Hippocampal formation (tissue), 2 donors: ENCODE measurements at regions not wholly inside any gene's neighbourhood (a gene's known extent, or its start where the extent isn't known, plus 50 kb on each side); places are given as distances from the start of the nearest gene placed in this dataset.
"Not testable (repeated sequence)": the region's sequence is repeated elsewhere in the genome, so short reads cannot be mapped to it uniquely, and the experiment has no call there.

Source experiments
- DNase-seq, 2 donors: peaks; one replicate each; lab custom pipeline; 2025; lab: John Stamatoyannopoulos, UW

DNA sequence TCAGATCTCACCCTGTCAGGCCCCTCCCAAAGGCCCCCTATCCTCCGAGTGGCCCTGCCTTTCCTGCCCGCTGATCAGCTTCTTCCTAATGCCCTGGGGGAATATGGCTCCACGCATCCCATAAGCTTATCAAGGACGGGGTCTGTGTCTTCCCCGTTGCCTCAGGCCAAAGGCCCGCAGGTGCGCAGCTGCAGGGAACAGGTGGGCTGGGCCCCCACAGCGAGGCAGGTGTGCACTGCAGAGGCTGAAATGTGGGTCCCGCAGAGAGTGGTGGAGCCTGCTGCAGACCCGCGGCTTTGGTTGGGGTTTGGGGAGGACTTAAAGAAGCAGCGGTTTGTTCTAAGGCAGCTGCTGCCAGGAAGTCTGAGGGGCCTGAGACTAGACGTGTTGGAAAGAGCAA, 220.8 kb upstream of the TCERG1L start:
- no peak for DNase-seq

DNA sequence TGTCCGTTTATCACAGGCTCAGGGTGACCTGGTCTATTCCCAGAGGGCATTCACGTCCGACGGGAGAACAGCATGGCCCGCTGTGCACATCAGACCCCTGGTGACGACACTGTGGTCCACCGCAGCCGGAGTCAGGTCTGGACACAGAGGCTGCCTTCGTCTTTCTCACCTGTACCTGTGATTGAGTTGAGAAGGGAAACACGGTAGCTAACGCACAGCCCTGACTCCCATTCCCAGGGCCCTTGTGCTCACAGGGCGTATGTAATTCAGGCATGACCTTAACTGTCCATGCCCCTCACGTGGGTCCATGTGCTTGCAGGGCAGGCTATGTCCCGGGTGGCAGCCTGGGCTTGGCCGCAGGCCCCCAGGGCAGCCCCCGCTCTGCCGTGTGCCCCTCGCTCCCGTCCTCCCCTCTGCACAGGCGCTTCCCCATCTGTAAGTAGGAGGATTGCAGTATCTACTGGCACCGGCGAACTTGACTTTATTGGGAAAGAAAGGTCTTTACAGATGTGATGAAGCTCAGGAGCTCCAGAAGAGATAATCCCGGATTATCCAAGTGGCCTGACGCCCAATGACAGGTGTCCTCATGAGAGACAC, 221.3 kb upstream of the TCERG1L start:
- DNase-seq = no peak

- DNase-seq = no peak
These were observed 222.5 kb upstream of the TCERG1L start for GRCh38 chr10:131533846-131534526.

DNA sequence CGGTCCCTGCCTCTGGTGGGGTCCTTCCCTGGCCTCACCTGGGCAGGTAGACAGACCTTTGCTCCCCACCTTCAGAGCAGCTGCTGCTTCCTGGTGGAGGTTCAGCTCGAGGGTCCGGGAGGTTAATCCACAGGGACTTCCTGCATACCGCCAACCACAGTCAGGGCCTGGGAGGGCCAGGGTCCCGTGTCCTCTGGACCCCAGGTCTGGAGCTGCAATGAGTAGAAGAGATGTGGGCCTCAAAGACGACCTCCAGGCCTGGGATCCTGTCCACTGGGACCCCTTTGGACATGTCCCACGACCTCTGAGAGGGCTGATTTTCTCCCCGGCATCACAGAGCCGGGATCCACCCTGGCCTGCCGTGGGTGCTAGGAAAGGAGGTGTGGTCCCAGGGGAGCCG, 223.3 kb upstream of the TCERG1L start:
- no peak for DNase-seq

GRCh38 chr10:131536676-131537075, 225.2 kb upstream of the TCERG1L start:
- no peak for DNase-seq

DNA sequence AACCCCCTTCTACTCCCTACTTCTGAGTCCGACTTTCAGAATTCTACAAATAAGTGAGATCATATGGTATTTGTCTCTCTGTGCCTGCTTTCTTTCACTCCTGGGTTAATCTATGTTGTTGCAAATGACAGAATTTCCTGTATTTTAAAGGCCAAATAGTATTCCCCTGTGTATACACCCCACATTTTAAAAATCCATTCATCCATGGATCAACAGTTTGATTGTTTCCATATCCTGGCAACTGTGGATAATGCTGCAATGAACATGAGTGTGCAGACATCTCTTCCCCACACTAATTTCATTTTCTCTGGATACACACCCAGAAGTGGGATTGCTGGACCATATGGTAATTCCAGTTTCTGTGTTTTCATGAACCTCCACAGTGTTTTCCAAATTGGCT, 225.8 kb upstream of the TCERG1L start:
- no peak for DNase-seq

GRCh38 chr10:131544495-131544894, 233.0 kb upstream of the TCERG1L start:
- no peak for DNase-seq

GRCh38 chr10:131546086-131546810, 234.7 kb upstream of the TCERG1L start:
- no peak for DNase-seq

DNA sequence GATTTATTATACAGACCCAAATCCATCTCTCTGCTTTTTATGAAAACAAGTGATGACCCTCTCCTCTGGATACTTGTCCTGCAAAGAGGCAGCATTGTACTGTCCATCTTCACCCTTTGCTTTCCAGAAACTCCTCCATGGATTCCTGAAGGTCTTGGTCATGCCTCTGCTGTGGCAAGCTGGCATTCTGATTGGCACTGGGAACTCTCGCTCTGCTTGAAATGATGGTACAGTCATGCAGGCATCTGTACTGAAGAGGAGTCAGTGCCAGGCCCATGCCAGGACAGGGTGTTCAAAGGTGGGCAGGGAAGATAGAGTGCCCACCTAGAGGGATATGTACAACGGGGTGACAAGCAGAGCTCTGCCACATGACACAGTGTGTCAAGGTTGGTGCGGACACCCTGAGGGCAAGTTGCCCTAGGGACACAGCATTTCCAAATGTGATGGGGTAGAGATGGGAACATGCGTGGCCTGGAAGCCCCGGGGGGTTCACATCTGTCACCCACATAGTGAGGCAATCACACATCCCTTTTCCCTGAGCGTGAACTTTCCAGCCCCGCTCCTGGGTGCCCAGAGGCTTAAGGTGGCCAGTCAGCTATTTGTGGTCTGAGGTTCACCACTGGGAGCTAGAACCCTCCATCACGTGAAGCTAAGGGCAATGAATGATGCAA, 235.7 kb upstream of the TCERG1L start:
- DNase-seq = no peak

DNA sequence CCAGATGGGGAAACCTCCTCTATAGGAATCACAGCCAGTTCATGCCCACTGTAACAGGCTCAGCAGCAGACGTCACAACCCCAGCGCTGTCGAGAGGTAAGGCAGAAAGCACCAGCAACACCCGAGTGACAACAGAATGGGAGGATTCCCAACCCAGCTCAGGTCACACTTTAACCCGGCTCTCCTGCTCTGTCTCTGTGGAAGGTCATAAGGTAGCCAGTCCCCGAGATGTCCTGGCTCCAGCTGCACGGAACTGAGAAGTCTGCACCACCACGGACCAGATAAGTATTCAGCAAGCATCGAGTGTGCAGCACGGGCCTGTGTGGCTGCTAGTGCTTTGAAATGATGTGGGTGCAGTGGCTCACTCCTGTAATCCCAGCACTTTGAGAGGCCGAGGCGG, 236.7 kb upstream of the TCERG1L start:
- no peak for DNase-seq

DNA sequence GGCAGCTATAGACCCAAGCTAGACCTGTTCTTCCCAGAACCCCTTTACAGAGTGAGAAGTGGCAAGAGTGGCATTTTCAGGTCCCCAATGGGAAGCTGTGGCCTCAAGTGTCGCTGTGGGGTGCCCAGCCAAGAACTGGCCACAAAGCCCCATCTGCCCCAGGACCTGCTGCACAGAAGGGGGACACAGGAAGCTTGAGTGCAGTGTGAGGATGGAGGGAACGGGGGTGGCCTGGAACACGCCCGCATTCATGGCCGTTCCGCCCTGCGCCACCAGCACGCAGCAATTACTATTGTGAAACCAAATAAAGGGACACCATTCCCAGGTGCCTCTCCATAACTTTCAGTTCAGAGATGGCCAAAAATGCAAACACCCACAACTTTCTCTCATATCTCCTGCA, 237.6 kb upstream of the TCERG1L start:
- DNase-seq = no peak

DNA sequence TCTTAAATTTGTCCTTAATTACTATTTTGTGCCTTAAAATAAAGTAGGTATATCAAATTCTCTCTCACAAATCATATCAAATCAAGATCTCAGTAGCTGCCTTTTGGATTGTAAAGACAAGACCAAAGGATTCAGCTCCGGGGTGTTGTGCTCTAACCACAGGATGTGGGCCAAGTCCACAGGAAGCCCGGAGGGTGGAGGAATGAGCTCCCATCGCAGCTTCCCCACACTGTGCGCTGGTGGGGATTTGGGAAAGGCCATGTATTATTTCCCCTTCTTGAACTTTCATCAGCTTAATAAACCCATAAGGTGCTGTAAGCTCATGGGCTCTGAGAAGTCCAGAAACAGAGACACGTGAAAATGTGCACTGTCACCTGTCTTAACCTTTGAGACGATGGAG, 241.6 kb upstream of the TCERG1L start:
- no peak for DNase-seq

- no peak for DNase-seq
These were observed 242.1 kb upstream of the TCERG1L start for GRCh38 chr10:131553581-131553980.

GRCh38 chr10:131554821-131555220, 243.3 kb upstream of the TCERG1L start:
- no peak for DNase-seq

DNA sequence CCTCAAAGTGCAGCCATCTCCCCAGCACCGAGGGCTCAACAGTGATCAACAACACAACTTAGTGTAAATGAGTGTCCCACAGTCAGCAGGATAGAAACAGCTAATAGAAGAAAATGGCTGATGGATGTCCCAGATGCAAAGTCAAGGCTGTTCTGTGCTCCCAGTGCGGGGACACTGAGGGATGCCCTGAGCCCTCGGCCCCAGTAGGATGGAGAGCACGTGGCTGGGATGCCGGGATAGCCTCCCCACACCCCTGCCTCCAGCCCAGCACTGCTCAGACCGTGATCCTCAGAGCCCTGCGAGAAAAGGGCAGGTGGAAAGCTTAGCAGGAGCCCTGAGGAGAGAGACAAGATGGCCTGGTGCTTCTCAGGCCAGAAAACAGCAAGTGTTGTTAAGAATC, 243.9 kb upstream of the TCERG1L start:
- DNase-seq = no peak

DNA sequence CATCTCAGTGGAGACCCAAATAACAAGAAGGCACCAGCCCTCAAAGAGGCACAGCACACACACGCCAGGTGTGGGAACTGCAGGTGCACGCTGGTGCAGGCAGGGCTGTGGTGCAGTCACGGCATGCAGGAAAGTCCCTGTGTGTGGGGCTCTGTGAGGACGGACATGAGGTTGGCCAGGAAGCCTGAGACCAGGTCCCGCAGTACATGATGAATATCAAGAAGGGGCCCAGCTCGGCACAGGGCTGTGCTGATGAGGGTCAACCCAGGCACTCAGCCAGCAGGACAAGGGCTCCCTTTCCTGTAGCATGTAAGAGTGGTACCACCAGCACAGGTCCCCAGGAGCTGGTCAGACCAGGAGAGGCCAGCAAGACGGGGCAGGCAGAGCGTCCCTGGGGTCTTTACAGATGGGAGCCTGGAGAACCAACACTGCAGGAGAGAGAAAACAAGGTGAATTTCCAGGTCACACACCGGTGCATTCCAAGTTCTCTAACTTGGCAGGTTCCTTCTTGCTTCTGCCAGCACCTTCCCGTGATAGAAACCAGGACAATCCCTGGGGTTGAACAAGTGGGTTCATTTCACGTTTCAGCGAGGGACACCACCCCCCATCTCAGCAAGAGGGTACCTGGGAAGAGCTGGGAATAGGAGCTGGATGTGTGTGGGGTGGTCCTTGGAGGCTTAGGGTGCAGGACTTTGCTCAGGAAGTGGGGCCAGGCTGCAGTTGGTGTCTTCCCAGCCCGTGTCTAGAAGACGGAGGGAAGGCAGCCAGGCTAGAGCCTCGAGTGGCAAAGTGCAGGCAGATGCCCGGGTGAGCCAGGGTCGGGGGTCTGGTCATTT, 244.8 kb upstream of the TCERG1L start:
- no peak for DNase-seq

DNA sequence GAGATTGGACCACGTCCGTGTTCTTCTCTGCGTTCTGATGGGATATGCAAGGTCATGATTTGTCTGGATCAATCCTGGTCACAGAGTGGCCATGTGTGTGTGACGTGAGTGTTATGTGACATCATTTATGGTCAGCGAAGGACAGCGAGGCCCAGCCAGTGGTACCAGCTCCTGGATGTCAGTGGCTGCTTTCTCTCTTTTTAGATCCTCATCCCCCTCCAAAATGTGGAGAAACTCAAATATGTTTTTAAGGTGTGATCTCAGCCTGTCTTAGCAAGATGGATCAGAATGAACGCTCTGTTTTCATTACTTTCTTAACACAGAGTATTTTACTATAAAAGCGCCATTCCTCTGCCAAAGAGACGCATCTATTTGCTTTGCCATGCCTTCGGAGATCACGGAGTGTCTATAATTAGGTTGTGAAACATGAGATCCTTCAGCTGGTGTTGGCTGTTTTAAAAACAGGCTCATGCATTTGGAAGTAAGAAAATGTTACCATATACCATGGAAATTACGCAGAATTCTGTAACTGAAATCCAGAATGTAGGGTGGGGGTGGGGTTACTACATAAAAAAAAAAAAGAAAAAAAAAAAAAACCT, 245.5 kb upstream of the TCERG1L start:
- DNase-seq = no peak

DNA sequence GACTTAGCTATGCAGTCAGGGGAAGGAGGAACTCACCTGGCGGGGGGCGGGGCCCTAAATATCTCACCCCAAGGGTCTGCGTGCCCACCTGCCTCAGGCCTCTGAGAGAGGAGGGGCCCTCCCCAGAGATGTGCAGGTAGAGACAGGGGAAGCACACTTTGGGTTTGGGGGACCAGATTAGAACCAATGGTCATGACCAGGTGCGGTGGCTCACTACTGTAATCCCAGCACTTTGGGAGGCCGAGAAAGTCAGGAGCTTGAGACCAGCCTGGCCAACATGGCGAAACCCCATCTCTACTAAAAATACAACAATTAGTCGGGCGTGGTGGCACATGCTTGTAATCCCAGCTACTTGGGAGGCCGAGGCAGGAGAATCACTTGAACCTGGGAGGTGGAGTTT, 246.4 kb upstream of the TCERG1L start:
- DNase-seq = not testable (repeated sequence)

DNA sequence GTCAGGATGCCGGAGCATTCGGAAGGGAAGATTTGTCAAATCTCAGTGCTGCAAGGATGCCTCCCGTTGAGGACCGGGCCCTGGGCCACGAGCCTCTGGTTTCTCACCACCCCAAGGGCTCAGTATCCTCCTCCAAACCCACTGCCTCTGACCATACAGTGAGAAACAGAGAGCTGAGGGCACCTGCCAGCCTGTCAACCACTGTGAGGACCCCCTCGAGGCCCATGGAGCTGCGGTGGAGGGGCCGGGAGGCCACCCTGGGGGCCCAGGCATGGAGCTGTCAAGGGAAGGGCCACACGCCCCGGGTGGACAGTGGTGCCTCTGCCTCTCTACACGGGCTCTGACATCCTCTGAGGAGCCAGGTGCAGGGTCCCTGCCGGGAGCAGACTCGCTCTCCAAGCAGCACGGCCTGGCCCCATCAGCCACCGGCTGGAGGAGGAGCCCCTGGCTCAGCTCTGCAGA, 248.0 kb upstream of the TCERG1L start:
- DNase-seq = no peak

GRCh38 chr10:131560166-131560565, 248.6 kb upstream of the TCERG1L start:
- no peak for DNase-seq

GRCh38 chr10:131560706-131561355, 249.3 kb upstream of the TCERG1L start:
- no peak for DNase-seq
